Embryonic facial prominence (tissue), 1 donor: ENCODE measurements at regions not wholly inside any gene's neighbourhood (a gene's known extent, or its start where the extent isn't known, plus 50 kb on each side); places are given as distances from the start of the nearest gene placed in this dataset.

Experiments
- DNase-seq: peaks from one replicate; pipeline ENCODE4 v3.0.0-alpha.2; 2016; ENCODE audit errors: extremely low spot score

GRCh38 chr2:12658310-12658945 is 58.3 kb upstream of the TRIB2 start:
- no peak for DNase-seq

- DNase-seq, result no peak
These were observed 55.2 kb upstream of the TRIB2 start for GRCh38 chr2:12661489-12661888.

DNA sequence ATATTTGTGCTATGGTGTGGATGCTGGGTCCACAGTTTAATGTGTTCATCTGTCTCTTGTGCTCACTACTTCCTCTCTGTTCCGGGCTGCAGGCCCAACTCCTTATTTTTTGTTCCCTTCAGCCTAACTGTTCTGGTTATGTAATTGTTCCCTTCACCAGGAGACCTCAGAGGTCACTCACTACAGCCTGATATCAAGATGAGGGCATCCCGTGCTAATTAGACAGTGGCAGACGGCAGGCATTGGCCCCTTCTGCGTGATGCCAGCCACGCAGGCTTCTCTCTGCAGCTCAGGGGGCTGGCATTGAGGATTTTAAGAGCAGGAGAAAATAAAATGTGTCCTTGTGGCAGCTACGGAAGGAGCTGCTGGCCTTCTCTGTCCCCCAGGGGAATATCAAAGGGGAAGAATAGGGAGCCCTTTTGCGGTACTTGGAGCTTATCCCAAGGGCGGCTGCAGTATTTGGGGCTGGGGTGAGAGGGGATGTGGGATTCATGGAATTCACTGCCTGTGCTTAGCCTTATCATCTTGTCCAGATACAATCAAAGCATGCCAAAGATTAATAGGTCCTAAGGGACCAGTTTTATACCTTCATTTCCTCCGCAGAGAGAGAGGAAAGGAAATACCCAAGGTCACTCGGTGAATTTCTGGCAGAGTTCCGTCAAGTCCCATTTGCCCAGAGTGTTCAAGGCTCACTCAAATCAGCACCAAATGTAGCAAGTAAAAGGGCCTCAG is 53.3 kb upstream of the TRIB2 start:
- no peak for DNase-seq

DNA sequence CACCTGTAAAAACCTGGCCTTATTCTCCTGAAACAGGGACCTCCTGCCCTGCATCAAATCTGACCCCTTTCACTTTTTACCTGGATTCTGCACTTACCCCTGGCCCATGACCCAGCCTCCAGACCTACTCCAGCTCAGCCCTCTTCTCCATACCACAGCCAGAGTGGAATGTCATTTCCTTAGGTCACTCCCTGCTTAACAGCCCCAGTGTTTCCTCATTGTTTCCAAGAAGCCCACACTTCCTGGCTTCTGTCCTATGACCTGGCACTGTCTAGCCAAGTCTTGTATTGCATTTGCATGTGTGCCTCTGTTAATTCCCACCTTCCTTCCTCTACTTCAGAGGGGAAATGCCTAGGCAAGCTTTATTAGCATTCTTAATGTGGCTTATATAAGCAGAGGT is 51.4 kb upstream of the TRIB2 start:
- no peak for DNase-seq

DNA sequence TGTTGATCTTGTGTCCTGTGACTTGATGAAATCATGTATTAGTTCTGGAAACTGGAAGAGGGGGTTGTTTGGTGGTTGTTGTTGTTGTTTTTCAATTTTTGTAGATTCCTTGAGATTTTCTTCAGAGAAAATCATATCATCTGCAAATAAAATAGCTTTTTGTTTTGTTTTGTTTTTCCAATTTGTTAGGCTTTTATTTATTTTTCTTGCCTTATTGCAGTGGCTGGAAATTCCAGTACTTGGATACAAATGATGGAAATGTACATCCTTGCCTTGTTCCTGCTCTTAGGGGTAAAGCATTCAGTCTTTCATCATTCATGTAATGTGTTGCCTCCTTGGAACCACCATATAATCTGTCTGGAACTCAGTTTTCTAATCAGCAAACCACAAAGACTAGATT is 50.3 kb upstream of the TRIB2 start:
- DNase-seq, result no peak
